ENCODE measurements at regions not wholly inside any gene's neighbourhood (a gene's known extent, or its start where the extent isn't known, plus 50 kb on each side); places are given as distances from the start of the nearest gene placed in this dataset.

GRCh38 chr4:189374176-189374575 lies 566.5 kb upstream of the FRG1 start:
- Mint-ChIP-seq H3K36me3 (ENCODE audit: insufficient read depth) (peaks cover 2% of the 10 kb centered on the region), H3K4me3 (ENCODE audit: low read depth) (no peak overlapping the region), H3K27me3 (no peaks in the 10 kb centered on the region), H3K9me3 (ENCODE audit: low read depth) (peaks cover 29% of the 10 kb centered on the region), H3K27ac (no peak overlapping the region), H3K4me1 (ENCODE audit: low read depth) (no peaks in the 10 kb centered on the region)
- no peak for TF ChIP-seq CTCF (IDR thresholded peaks at IDR 0.05; ENCODE audit: unreplicated experiment)
- DNase-seq (ENCODE audit: low spot score, unreplicated experiment): no peak

GRCh38 chr4:189376901-189377300 lies 563.8 kb upstream of the FRG1 start:
- DNase-seq (ENCODE audit: low spot score, unreplicated experiment): no peak
- no peaks in the 10 kb centered on the region for H3K4me1 Mint-ChIP-seq (ENCODE audit: low read depth)
- H3K36me3 Mint-ChIP-seq (ENCODE audit: insufficient read depth): no peaks in the 10 kb centered on the region
- no peak overlapping the region for H3K27ac Mint-ChIP-seq
- no peaks in the 10 kb centered on the region for H3K27me3 Mint-ChIP-seq
- TF ChIP-seq CTCF (IDR thresholded peaks at IDR 0.05; ENCODE audit: unreplicated experiment): no peak
- peaks cover 17% of the 10 kb centered on the region for H3K9me3 Mint-ChIP-seq (ENCODE audit: low read depth)
- no peak overlapping the region for H3K4me3 Mint-ChIP-seq (ENCODE audit: low read depth)

GRCh38 chr4:189377569-189377968 lies 563.1 kb upstream of the FRG1 start:
- no peak for DNase-seq (ENCODE audit: low spot score, unreplicated experiment)
- Mint-ChIP-seq H3K4me3 (ENCODE audit: low read depth) (no peak overlapping the region), H3K4me1 (ENCODE audit: low read depth) (no peaks in the 10 kb centered on the region), H3K9me3 (ENCODE audit: low read depth) (peaks cover 17% of the 10 kb centered on the region), H3K27me3 (no peaks in the 10 kb centered on the region), H3K36me3 (ENCODE audit: insufficient read depth) (no peaks in the 10 kb centered on the region), H3K27ac (no peak overlapping the region)
- no peak for TF ChIP-seq CTCF (IDR thresholded peaks at IDR 0.05; ENCODE audit: unreplicated experiment)

GRCh38 chr4:189385098-189385497 lies 555.6 kb upstream of the FRG1 start:
- H3K36me3 Mint-ChIP-seq (ENCODE audit: insufficient read depth): peaks cover 2% of the 10 kb centered on the region
- H3K27ac Mint-ChIP-seq: no peak overlapping the region
- H3K9me3 Mint-ChIP-seq (ENCODE audit: low read depth): peaks cover 23% of the 10 kb centered on the region
- no peaks in the 10 kb centered on the region for H3K27me3 Mint-ChIP-seq
- TF ChIP-seq CTCF (IDR thresholded peaks at IDR 0.05; ENCODE audit: unreplicated experiment): no peak
- no peak overlapping the region for H3K4me3 Mint-ChIP-seq (ENCODE audit: low read depth)
- H3K4me1 Mint-ChIP-seq (ENCODE audit: low read depth): peaks cover 11% of the 10 kb centered on the region
- no peak for DNase-seq (ENCODE audit: low spot score, unreplicated experiment)

GRCh38 chr4:189385579-189385978 lies 555.1 kb upstream of the FRG1 start:
- Mint-ChIP-seq H3K4me1 (ENCODE audit: low read depth) (peaks cover 11% of the 10 kb centered on the region), H3K4me3 (ENCODE audit: low read depth) (no peak overlapping the region), H3K27me3 (peaks cover under 1% of the 10 kb centered on the region), H3K36me3 (ENCODE audit: insufficient read depth) (peaks cover 2% of the 10 kb centered on the region), H3K27ac (no peak overlapping the region), H3K9me3 (ENCODE audit: low read depth) (peaks cover 26% of the 10 kb centered on the region)
- TF ChIP-seq CTCF (IDR thresholded peaks at IDR 0.05; ENCODE audit: unreplicated experiment): no peak
- DNase-seq (ENCODE audit: low spot score, unreplicated experiment): no peak
